ENCODE measurements at regions not wholly inside any gene's neighbourhood (a gene's known extent, or its start where the extent isn't known, plus 50 kb on each side); places are given as distances from the start of the nearest gene placed in this dataset.

DNA sequence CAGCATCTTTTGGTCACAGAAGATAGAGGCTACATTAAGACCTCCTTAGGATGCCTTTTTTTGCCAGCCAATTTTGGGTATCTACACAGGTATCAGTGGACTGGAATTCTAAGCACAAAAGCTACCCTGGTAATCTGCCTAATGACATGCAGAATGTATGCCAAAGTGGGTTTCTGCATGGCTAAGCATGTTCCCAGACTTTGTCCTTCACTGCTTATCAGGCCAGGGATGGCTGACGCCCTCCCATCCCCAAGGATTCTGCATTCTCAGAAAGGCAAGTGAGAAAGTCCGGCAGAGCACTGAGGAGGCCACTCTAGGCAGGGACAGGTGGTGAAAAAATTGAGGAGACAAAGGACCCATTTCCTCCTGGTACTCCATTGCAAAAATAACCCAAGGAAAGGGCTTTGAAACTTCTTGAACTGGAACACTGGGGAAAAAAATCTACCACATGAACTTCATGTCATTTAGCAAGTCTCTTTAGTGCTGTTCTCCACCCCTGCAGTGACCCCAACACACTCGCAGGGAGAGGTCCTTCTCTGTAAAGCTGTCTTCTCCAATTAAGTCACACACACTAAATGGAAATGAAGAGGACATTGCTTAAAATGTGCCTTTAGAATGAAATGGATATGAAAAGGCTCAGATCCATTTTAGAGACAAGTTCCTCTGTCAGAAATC, 91.7 kb upstream of the MAX start:
- H3K4me1 ChIP-seq, result no peaks in the 10 kb centered on the region
- no peak overlapping the region for H3K4me3 ChIP-seq
- TF ChIP-seq, protein P1, sequence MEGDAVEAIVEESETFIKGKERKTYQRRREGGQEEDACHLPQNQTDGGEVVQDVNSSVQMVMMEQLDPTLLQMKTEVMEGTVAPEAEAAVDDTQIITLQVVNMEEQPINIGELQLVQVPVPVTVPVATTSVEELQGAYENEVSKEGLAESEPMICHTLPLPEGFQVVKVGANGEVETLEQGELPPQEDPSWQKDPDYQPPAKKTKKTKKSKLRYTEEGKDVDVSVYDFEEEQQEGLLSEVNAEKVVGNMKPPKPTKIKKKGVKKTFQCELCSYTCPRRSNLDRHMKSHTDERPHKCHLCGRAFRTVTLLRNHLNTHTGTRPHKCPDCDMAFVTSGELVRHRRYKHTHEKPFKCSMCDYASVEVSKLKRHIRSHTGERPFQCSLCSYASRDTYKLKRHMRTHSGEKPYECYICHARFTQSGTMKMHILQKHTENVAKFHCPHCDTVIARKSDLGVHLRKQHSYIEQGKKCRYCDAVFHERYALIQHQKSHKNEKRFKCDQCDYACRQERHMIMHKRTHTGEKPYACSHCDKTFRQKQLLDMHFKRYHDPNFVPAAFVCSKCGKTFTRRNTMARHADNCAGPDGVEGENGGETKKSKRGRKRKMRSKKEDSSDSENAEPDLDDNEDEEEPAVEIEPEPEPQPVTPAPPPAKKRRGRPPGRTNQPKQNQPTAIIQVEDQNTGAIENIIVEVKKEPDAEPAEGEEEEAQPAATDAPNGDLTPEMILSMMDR (IDR thresholded peaks at IDR 0.05), result no peak
- H3K27me3 ChIP-seq (ENCODE audit: insufficient read depth in 3 of 3, low read length in 2 of 3), result no peaks in the 10 kb centered on the region
- no peak overlapping the region for H3K27ac ChIP-seq
- no peak for ATAC-seq
- DNase-seq, result no peak
- no peaks in the 10 kb centered on the region for H3K9me3 ChIP-seq
- intact Hi-C loops (cut with DNase I), result no loop called here
- no peaks in the 10 kb centered on the region for H3K36me3 ChIP-seq (ENCODE audit: insufficient read depth in 1 of 2, low read depth in 1 of 2)
- 43 to 68% (median 66%) methylated on average over 3 of the region's 3 CpGs for WGBS, 3 donors

DNA sequence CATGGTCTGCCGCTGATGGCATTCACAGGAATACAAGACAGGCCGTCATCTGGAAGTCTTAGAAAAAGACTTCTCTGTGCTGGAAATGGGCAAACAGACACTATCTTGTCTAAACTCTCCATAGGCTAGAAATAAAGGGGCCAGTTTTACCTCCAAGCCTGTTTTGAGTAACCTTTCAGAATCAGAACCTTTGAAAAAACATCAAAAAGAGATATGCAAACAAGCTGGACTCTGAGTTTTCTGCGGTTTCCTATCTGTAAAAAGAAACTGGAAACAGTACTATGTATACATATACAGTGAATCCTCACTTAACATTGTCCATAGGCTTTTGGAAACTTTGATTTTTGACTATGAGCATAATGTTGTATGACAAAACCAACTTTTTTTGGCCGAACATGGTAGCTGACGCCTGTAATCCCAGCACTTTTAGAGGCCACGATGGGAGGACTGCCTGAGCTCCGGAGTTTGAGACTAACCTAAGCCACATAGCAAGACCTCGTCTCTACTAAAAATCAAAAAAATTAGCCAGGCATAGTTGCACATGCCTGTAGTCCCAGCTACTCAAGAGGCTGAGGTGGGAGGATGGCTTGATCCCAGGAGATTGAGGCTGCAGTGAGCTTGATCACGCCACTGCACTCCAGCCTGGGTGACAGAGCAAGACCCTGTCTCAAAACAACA, 92.9 kb upstream of the MAX start:
- Histone ChIP-seq H3K27me3 (ENCODE audit: insufficient read depth in 3 of 3, low read length in 2 of 3) (no peaks in the 10 kb centered on the region), H3K4me1 (no peaks in the 10 kb centered on the region), H3K36me3 (ENCODE audit: insufficient read depth in 1 of 2, low read depth in 1 of 2) (no peaks in the 10 kb centered on the region), H3K4me3 (no peak overlapping the region), H3K9me3 (no peaks in the 10 kb centered on the region), H3K27ac (no peak overlapping the region)
- 88 to 90% (median 89%) methylated on average over 9 of the region's 9 CpGs for WGBS, 3 donors
- ATAC-seq (no peak), DNase-seq (no peak)
- intact Hi-C loops (cut with DNase I), result no loop called here
- TF ChIP-seq, protein P1 (IDR thresholded peaks at IDR 0.05), result no peak

DNA sequence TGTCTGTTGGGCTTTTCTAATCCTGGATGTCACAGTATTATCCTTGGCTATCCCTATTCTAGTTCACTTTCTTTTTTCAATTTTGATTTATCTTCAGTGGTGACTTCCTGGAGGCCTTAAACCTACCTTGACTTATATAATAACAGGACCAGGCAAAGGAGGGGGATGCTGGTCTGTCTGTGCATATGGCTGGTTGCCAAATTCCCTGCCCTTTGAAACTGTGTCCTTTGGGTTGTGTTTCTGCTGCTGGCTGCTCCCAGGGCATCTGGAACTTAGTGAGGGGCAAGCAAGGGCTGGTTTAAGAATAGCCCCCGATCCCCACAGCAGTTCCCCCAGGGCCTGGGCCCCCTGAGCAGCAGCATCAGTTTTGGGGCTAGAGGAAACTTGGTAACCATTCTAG, 96.0 kb upstream of the MAX start:
- Histone ChIP-seq H3K9me3 (no peaks in the 10 kb centered on the region), H3K4me1 (no peaks in the 10 kb centered on the region), H3K4me3 (no peak overlapping the region), H3K27ac (no peak overlapping the region), H3K27me3 (ENCODE audit: insufficient read depth in 3 of 3, low read length in 2 of 3) (no peaks in the 10 kb centered on the region), H3K36me3 (ENCODE audit: insufficient read depth in 1 of 2, low read depth in 1 of 2) (no peaks in the 10 kb centered on the region)
- intact Hi-C loops (cut with DNase I), result no loop called here
- no peak for ATAC-seq
- no peak for DNase-seq
- TF ChIP-seq, protein P1 (IDR thresholded peaks at IDR 0.05), result no peak
- WGBS, 3 donors, result 42 to 56% (median 47%) methylated on average over 1 of the region's 1 CpG

DNA sequence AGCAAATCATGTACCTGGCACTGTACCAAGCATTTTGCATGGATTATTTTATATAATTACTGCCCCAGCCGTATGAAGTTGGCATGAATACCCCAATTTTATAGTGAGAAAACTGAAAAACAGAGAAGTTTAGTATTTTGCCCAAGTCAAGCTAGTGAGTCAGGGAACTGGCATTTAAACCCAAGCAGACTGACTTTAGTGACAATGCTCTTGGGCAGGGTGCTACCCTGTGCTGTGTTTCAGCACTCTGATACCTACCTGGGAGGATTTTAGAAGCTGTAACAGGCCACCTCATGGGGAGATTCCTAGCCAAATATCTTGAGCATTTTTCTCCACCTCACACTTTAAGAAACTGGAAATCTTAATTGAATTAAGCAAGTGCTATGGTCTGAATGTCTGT, 98.1 kb upstream of the MAX start:
- TF ChIP-seq, protein P1 (IDR thresholded peaks at IDR 0.05), result no peak
- no peaks in the 10 kb centered on the region for H3K9me3 ChIP-seq
- no peaks in the 10 kb centered on the region for H3K4me1 ChIP-seq
- no peaks in the 10 kb centered on the region for H3K36me3 ChIP-seq (ENCODE audit: insufficient read depth in 1 of 2, low read depth in 1 of 2)
- intact Hi-C loops (cut with DNase I), result no loop called here
- H3K27me3 ChIP-seq (ENCODE audit: insufficient read depth in 3 of 3, low read length in 2 of 3), result no peaks in the 10 kb centered on the region
- WGBS, 3 donors, result 10 to 15% (median 10%) methylated on average over 1 of the region's 1 CpG
- ATAC-seq, result no peak
- no peak overlapping the region for H3K4me3 ChIP-seq
- DNase-seq, result no peak
- H3K27ac ChIP-seq, result no peak overlapping the region

All from psoas muscle (tissue), 7 donors.